Heart left ventricle (tissue), 13 donors: ENCODE measurements at regions not wholly inside any gene's neighbourhood (a gene's known extent, or its start where the extent isn't known, plus 50 kb on each side); places are given as distances from the start of the nearest gene placed in this dataset.

Experiments
- POLR2A ChIP-seq, 2 donors: fragments of 450-650 bp; IDR thresholded peaks; one replicate each; pipeline ENCODE4 v1.6.1; 2017; ENCODE audit warnings: antibody characterized with exemption in 2 of 2, mild to moderate bottlenecking in 2 of 2, moderate library complexity in 2 of 2
- TF ChIP-seq, protein P1 (sequence below), 12 donors: fragments of 200-600 bp; sonication (generic) in 4 of 12; IDR thresholded peaks; one replicate each; pipeline versions ENCODE4 v1.5.0 to v1.8.0; 2018 to 2022; ENCODE audit warnings: antibody characterized with exemption in 12 of 12, mild to moderate bottlenecking in 5 of 12
- donor health status: ischemic (EF 13 %, LVEDD 7.1; RV severe dilation, severe dysfunction).
- donor health status: DM: no; HTN: yes; CAD: no.
- donor health status: DM: no; HTN: no; CAD: no.
- donor health status: ischemic (EF 25% LVEDD 6.9; RV normal size, moderate dysfunction).
- donor health status: ischemic (EF 25% LVEDD 5.7; RV mildly dilated, moderate dysfunction).
- donor health status: ischemic (EF 35%, LVEDD 5.7; RV mildly dilated, moderate dysfunction).
- donor health status: nonischemic (EF 11% LVEDD 7.7; RV severe dilation, severe dysfunction).
- donor health status: DM: yes; HTN: yes; CAD: no.
- donor health status: PGD.
- donor health status: ischemic (EF 29% LVEDD 5.4; RV normal size, mild dysfunction).
- donor health status: nonischemic (EF 23%, LVEDD 6.1; RV moderate dilation, normal function).

- TF ChIP-seq, protein P1, sequence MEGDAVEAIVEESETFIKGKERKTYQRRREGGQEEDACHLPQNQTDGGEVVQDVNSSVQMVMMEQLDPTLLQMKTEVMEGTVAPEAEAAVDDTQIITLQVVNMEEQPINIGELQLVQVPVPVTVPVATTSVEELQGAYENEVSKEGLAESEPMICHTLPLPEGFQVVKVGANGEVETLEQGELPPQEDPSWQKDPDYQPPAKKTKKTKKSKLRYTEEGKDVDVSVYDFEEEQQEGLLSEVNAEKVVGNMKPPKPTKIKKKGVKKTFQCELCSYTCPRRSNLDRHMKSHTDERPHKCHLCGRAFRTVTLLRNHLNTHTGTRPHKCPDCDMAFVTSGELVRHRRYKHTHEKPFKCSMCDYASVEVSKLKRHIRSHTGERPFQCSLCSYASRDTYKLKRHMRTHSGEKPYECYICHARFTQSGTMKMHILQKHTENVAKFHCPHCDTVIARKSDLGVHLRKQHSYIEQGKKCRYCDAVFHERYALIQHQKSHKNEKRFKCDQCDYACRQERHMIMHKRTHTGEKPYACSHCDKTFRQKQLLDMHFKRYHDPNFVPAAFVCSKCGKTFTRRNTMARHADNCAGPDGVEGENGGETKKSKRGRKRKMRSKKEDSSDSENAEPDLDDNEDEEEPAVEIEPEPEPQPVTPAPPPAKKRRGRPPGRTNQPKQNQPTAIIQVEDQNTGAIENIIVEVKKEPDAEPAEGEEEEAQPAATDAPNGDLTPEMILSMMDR (IDR thresholded peaks at IDR 0.05) = no peak
- TF ChIP-seq POLR2A (IDR thresholded peaks at IDR 0.05) = no peak
Observed at GRCh38 chr10:3900391-3900790, 115.4 kb upstream of the KLF6 start.
